ENCODE measurements at regions not wholly inside any gene's neighbourhood (a gene's known extent, or its start where the extent isn't known, plus 50 kb on each side); places are given as distances from the start of the nearest gene placed in this dataset.
A peak's percentile ranks its signal among the peaks of the same experiment; 100 is the strongest.

GRCh38 chr2:234625626-234626250 is 128.9 kb upstream of the ARL4C start:
- TF ChIP-seq, protein P1, sequence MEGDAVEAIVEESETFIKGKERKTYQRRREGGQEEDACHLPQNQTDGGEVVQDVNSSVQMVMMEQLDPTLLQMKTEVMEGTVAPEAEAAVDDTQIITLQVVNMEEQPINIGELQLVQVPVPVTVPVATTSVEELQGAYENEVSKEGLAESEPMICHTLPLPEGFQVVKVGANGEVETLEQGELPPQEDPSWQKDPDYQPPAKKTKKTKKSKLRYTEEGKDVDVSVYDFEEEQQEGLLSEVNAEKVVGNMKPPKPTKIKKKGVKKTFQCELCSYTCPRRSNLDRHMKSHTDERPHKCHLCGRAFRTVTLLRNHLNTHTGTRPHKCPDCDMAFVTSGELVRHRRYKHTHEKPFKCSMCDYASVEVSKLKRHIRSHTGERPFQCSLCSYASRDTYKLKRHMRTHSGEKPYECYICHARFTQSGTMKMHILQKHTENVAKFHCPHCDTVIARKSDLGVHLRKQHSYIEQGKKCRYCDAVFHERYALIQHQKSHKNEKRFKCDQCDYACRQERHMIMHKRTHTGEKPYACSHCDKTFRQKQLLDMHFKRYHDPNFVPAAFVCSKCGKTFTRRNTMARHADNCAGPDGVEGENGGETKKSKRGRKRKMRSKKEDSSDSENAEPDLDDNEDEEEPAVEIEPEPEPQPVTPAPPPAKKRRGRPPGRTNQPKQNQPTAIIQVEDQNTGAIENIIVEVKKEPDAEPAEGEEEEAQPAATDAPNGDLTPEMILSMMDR (IDR thresholded peaks at IDR 0.05; ENCODE audit: insufficient read depth, low read depth, low read length, missing control alignments) = no peak
- no peak for DNase-seq (ENCODE audit: low read depth)
- no peak overlapping the region for H3K4me3 ChIP-seq (ENCODE audit: low read length)

GRCh38 chr2:234623521-234623991 is 126.7 kb upstream of the ARL4C start:
- no peak overlapping the region for H3K4me3 ChIP-seq (ENCODE audit: low read length)
- no peak for DNase-seq (ENCODE audit: low read depth)
- TF ChIP-seq, protein P1 (IDR thresholded peaks at IDR 0.05; ENCODE audit: insufficient read depth, low read depth, low read length, missing control alignments) = no peak

- H3K4me3 ChIP-seq (ENCODE audit: low read length) = no peak overlapping the region
- no peak for DNase-seq (ENCODE audit: low read depth)
- TF ChIP-seq, protein P1 (IDR thresholded peaks at IDR 0.05; ENCODE audit: insufficient read depth, low read depth, low read length, missing control alignments) = no peak
Observed at GRCh38 chr2:234621120-234621519, 124.2 kb upstream of the ARL4C start.

GRCh38 chr2:234620018-234620417 is 123.1 kb upstream of the ARL4C start:
- no peak overlapping the region for H3K4me3 ChIP-seq (ENCODE audit: low read length)
- TF ChIP-seq, protein P1 (IDR thresholded peaks at IDR 0.05; ENCODE audit: insufficient read depth, low read depth, low read length, missing control alignments) = no peak
- no peak for DNase-seq (ENCODE audit: low read depth)

- TF ChIP-seq, protein P1 (IDR thresholded peaks at IDR 0.05; ENCODE audit: insufficient read depth, low read depth, low read length, missing control alignments) = no peak
- DNase-seq (ENCODE audit: low read depth) = no peak
- H3K4me3 ChIP-seq (ENCODE audit: low read length) = no peak overlapping the region
Observed at GRCh38 chr2:234615643-234616356, 118.9 kb upstream of the ARL4C start.

DNA sequence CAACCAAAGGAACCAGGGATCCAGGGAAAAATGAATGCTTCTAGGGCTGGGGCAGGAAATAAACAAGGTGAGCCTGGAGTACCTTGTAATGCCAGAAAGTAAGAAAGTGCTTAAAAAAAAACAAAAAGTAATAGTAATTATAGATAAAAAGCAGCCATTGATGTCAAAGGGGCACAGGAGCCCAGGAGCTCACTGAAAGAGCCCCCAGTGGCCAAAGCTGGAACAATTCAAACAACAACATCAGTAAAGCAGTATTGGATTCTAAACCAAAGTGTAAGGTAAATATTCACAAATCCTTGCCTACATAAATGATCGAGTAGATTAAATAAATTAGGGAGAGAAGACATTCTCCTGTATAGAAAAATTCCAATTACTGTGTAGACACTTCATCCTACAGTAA is 114.3 kb upstream of the ARL4C start:
- TF ChIP-seq, protein P1 (IDR thresholded peaks at IDR 0.05; ENCODE audit: insufficient read depth, low read depth, low read length, missing control alignments) = peak; percentile 35
- H3K4me3 ChIP-seq (ENCODE audit: low read length) = no peak overlapping the region
- peak; percentile 13 for DNase-seq (ENCODE audit: low read depth)
